GM12875 (cell line): ENCODE measurements at regions not wholly inside any gene's neighbourhood (a gene's known extent, or its start where the extent isn't known, plus 50 kb on each side); places are given as distances from the start of the nearest gene placed in this dataset.
"Not testable (repeated sequence)": the region's sequence is repeated elsewhere in the genome, so short reads cannot be mapped to it uniquely, and the experiment has no call there.

Experiments used
- H3K4me3 ChIP-seq: one replicate; pipeline ENCODE4 v1.5.1; 2011; ENCODE audit warnings: low read depth, low read length, control low read depth
- TF ChIP-seq, protein P1 (sequence below): IDR thresholded peaks from 2 replicates; pipeline ENCODE4 v1.5.1; 2011; ENCODE audit warnings: low read depth, mild to moderate bottlenecking, control low read depth, inconsistent platforms, low read length, moderate library complexity, borderline replicate concordance; ENCODE audit not compliant: insufficient read depth

DNA sequence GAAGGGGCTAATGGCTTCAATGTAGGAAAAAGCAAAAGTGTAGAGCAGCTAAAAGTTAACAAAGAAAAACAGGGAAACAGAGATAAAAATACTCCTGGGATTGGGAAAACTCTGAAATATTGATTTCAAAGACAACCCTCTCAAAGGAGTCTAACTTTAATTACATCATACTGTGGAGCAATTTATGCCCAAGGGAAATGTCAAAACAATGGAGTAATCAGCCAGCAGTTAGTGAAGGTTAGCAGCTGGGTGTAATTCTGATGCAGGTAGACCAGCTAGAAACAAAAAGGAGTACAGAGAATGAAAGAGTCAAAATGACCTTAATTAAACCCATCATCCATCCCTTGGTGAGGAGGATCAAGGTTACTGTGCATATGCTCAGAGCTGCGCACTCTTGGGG is 169.0 kb downstream of the ADAM29 start:
- TF ChIP-seq, protein P1, sequence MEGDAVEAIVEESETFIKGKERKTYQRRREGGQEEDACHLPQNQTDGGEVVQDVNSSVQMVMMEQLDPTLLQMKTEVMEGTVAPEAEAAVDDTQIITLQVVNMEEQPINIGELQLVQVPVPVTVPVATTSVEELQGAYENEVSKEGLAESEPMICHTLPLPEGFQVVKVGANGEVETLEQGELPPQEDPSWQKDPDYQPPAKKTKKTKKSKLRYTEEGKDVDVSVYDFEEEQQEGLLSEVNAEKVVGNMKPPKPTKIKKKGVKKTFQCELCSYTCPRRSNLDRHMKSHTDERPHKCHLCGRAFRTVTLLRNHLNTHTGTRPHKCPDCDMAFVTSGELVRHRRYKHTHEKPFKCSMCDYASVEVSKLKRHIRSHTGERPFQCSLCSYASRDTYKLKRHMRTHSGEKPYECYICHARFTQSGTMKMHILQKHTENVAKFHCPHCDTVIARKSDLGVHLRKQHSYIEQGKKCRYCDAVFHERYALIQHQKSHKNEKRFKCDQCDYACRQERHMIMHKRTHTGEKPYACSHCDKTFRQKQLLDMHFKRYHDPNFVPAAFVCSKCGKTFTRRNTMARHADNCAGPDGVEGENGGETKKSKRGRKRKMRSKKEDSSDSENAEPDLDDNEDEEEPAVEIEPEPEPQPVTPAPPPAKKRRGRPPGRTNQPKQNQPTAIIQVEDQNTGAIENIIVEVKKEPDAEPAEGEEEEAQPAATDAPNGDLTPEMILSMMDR, result no peak
- H3K4me3 ChIP-seq, result no peak overlapping the region

DNA sequence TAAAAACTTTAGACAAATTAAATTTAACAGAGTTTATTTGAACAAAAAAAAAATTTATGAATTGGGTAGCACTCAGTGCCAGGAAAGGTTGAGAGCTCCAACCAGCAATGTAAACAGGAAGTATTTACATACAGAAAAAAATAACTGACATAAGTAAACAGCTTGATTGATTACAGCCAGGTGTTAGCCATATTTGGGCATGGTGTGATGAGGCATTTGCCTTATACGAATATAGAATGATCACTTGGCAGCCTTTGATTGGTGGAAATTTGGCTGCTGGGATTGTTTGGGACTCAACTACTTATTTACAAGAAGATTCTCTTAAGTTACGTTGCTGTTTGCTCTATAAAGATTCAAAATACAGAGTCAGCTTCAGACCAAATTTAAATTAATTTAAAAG is 172.0 kb downstream of the ADAM29 start:
- TF ChIP-seq, protein P1, result no peak
- no peak overlapping the region for H3K4me3 ChIP-seq

DNA sequence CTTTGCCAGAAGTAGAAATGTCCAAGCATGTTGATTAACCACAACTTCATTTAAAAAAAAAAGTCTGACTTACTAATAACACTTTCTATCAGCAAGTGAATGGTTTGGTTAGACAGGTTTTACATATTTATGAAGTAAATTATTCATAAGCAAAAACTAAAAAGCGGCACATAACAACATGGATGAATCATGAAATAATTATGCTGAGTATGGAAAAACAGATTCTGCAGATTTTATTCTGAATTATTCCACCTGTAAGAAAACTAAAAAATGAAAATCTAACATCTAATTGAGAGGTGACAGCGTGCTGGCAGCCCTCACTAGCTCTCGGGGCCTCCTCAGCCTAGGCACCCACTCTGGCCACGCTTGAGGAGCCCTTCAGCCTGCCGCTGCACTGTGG is 173.5 kb downstream of the ADAM29 start:
- TF ChIP-seq, protein P1, result no peak
- no peak overlapping the region for H3K4me3 ChIP-seq

DNA sequence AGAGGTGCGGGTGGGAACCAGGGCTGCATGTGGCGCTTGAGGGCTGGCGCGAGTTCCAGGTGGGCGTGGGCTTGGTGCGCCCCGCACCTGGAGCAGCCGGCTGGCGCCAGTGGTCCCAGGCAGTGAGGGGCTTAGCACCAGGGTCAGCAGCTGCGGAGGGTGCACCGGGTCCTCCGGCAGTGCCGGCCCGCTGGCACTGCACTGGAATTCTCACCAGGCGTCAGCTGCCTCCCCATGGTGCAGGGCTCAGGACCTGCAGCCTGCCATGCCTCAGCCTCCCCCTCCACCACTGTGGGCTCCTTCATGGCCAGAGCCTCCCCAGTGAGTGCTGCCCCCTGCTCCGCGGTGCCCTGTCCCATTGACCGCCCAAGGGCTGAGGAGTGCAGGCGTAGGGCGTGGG is 174.0 kb downstream of the ADAM29 start:
- H3K4me3 ChIP-seq, result no peak overlapping the region
- TF ChIP-seq, protein P1, result no peak

DNA sequence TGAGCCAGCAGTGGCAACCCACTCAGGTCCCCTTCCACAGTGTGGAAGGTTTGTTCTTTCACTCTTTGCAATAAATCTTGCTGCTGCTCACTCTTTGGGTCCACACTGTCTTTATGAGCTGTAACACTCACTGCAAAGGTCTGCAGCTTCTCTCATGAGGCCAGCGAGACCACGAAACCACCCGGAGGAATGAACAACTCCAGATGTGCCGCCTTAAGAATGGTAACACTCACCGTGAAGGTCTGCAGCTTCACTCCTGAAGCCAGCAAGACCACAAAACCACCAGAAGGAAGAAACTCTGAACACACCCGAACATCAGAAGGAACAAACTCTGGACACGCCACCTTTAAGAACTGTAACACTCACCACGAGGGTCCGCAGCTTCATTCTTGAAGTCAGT is 174.9 kb downstream of the ADAM29 start:
- H3K4me3 ChIP-seq, result not testable (repeated sequence)

DNA sequence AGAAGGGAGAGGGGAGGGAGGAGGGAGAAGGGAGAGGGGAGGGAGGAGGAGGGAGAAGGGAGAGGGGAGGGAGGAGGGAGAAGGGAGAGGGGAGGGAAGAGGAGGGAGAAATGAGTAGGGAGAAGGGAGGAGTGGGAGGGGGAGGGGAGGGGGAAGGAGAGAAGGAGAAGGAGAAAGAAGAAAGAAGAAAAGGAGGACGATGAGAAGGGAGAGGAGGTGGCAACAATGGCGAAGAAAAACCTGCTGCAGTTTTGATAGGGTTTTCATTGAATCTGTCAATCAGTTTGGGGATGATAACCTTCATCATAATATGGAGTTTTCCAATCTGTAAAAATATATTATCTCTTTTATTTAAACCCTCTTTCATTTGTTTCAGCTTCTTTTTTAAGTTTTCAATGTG is 185.2 kb downstream of the ADAM29 start:
- no peak overlapping the region for H3K4me3 ChIP-seq
- TF ChIP-seq, protein P1, result no peak

DNA sequence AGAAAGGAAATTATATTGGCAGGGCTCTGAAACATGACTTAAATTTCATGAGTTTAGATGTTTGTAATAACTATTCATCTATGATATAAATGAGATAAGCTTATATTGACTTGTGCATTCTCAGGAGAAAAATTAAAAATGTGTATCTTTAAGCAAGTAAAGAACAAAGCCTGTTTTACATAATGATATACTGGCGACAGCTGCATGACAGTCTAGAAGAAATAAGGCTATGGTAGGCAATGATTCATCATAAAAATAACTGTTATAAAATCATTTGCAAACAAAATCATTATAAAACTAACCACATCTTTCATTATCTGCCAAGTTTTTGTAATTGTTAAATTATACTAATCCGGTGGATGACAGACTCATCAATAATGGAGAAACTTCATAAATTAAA is 188.1 kb downstream of the ADAM29 start:
- H3K4me3 ChIP-seq, result no peak overlapping the region
- TF ChIP-seq, protein P1, result no peak

DNA sequence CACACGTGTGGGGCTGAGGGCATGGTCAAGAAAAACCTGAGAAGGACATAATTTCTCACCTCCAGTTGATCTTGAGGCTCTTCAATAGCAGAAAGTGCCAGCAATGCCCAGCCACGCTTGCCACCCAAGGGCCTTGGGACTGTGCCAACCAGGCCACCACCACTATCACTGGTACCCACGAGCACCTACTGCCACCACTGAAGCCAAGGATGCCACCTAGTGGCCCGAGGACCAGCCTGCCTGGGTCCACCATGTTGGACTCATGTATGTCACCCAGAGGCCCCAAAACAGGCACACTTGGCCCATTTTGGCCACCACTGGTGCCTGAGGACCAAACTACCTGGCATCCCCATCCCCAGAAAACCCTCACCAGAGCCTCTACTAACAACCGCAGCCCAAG is 191.8 kb downstream of the ADAM29 start:
- TF ChIP-seq, protein P1, result peak; percentile 41; the same call in 1 of the 2 replicates

More for the DNA sequence above, 191.8 kb downstream of the ADAM29 start:
- no peak overlapping the region for H3K4me3 ChIP-seq
